Fibroblast of peridontal ligament (primary cell): ENCODE measurements at regions not wholly inside any gene's neighbourhood (a gene's known extent, or its start where the extent isn't known, plus 50 kb on each side); places are given as distances from the start of the nearest gene placed in this dataset.

Experiments
- DNase-seq: peaks from one replicate; pipeline ENCODE4 v3.0.0-alpha.2; 2010; ENCODE audit errors: extremely low read depth

GRCh38 chr3:72375237-72376076 lies 472.8 kb downstream of the SHQ1 start:
- DNase-seq = no peak

- no peak for DNase-seq
These were observed 475.1 kb downstream of the SHQ1 start for GRCh38 chr3:72373139-72373538.

GRCh38 chr3:72372161-72372560 lies 476.1 kb downstream of the SHQ1 start:
- DNase-seq = no peak

GRCh38 chr3:72371431-72371830 lies 476.8 kb downstream of the SHQ1 start:
- DNase-seq = no peak

- DNase-seq = no peak
These were observed 477.3 kb downstream of the SHQ1 start for GRCh38 chr3:72370947-72371346.

- DNase-seq = no peak
These were observed 478.6 kb downstream of the SHQ1 start for GRCh38 chr3:72369681-72370080.

- DNase-seq = no peak
These were observed 479.8 kb downstream of the SHQ1 start for GRCh38 chr3:72368331-72368975.

- DNase-seq = no peak
These were observed 486.3 kb downstream of the SHQ1 start for GRCh38 chr3:72361990-72362389.

- DNase-seq = no peak
These were observed 488.5 kb downstream of the SHQ1 start for GRCh38 chr3:72359743-72360142.

- no peak for DNase-seq
These were observed 493.1 kb downstream of the SHQ1 start for GRCh38 chr3:72355168-72355567.

GRCh38 chr3:72354486-72354885 lies 493.8 kb downstream of the SHQ1 start:
- no peak for DNase-seq

GRCh38 chr3:72353236-72354128 lies 494.8 kb downstream of the SHQ1 start:
- no peak for DNase-seq

GRCh38 chr3:72352176-72352575 lies 496.1 kb downstream of the SHQ1 start:
- no peak for DNase-seq

GRCh38 chr3:72351536-72351935 lies 496.7 kb downstream of the SHQ1 start:
- no peak for DNase-seq

- DNase-seq = no peak
These were observed 497.3 kb downstream of the SHQ1 start for GRCh38 chr3:72350761-72351505.

GRCh38 chr3:72348357-72348756 lies 499.9 kb downstream of the SHQ1 start:
- DNase-seq = no peak

- DNase-seq = peak; percentile 27
These were observed 500.4 kb downstream of the SHQ1 start for GRCh38 chr3:72347819-72348319.

- DNase-seq = peak; percentile 99
These were observed 501.7 kb downstream of the SHQ1 start for GRCh38 chr3:72346526-72346926.

- DNase-seq = no peak
These were observed 502.3 kb downstream of the SHQ1 start for GRCh38 chr3:72345980-72346379.

- DNase-seq = no peak
These were observed 502.9 kb downstream of the SHQ1 start for GRCh38 chr3:72345237-72345878.

- DNase-seq = no peak
These were observed 503.6 kb downstream of the SHQ1 start for GRCh38 chr3:72344647-72345046.
